HL-60 (cell line): ENCODE measurements at regions not wholly inside any gene's neighbourhood (a gene's known extent, or its start where the extent isn't known, plus 50 kb on each side); places are given as distances from the start of the nearest gene placed in this dataset.
A peak's percentile ranks its signal among the peaks of the same experiment; 100 is the strongest.

Experiments used
- DNase-seq, 2 experiments: peaks; one replicate each; pipeline ENCODE4 v3.0.0-alpha.2; 2010 to 2020; ENCODE audit warnings: low read depth in 1 of 2, low spot score in 1 of 2
- H3K27ac ChIP-seq: fragments of 250-450 bp; sonication (Bioruptor Pico); replicated peaks from 2 replicates; pipeline ENCODE4 v1.5.1; 2020; ENCODE audit warnings: mild to moderate bottlenecking, moderate library complexity
- H3K27me3 ChIP-seq: fragments of 250-450 bp; sonication (Bioruptor Pico); 2 replicates; pipeline ENCODE4 v1.5.1; 2021; ENCODE audit warnings: mild to moderate bottlenecking, moderate library complexity; ENCODE audit not compliant: insufficient read depth, poor library complexity, severe bottlenecking
- H3K4me3 ChIP-seq: replicated peaks from 2 replicates; pipeline ENCODE4 v1.5.1; 2011; ENCODE audit warnings: mild to moderate bottlenecking, control low read depth, low read length; ENCODE audit not compliant: insufficient read depth
- CTCF ChIP-seq: IDR thresholded peaks from one replicate; pipeline ENCODE4 v1.5.1; 2011; ENCODE audit warnings: low read length, control low read depth, inconsistent platforms; ENCODE audit not compliant: insufficient read depth
- GABPA ChIP-seq: IDR thresholded peaks from 2 replicates; pipeline ENCODE4 v1.6.1; 2012; ENCODE audit warnings: low read depth
- POLR2AphosphoS5 ChIP-seq: IDR thresholded peaks from 2 replicates; pipeline ENCODE4 v1.6.1; 2012; ENCODE audit warnings: low read depth
- SPI1 ChIP-seq: IDR thresholded peaks from 2 replicates; pipeline ENCODE4 v1.6.1; 2012; ENCODE audit warnings: low read depth, mild to moderate bottlenecking, borderline replicate concordance
- TF ChIP-seq, protein P1 (sequence below): IDR thresholded peaks from 2 replicates; pipeline ENCODE4 v1.6.1; 2012; ENCODE audit warnings: low read depth; ENCODE audit not compliant: insufficient replicate concordance

DNA sequence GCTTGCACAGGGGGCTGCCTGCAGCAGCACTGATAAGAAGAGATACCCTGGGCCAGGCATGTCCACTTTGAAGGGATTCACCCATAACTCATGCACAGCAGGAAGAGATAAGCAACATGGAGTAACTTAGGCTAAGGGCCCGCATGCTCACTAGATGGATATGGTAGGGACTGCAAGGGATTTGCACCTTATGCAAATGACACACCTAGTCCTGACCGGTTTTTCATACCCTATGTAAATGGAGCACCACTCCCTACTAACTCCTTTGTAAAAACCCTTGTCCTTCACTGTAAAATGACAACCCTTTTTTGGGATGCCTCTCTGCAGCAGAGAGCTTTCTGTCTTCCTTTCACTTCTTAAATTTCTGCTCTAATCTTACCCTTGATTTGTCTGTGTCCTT is 658.9 kb upstream of the CCDC179 start:
- no peak for DNase-seq
- TF ChIP-seq SPI1: no peak

DNA sequence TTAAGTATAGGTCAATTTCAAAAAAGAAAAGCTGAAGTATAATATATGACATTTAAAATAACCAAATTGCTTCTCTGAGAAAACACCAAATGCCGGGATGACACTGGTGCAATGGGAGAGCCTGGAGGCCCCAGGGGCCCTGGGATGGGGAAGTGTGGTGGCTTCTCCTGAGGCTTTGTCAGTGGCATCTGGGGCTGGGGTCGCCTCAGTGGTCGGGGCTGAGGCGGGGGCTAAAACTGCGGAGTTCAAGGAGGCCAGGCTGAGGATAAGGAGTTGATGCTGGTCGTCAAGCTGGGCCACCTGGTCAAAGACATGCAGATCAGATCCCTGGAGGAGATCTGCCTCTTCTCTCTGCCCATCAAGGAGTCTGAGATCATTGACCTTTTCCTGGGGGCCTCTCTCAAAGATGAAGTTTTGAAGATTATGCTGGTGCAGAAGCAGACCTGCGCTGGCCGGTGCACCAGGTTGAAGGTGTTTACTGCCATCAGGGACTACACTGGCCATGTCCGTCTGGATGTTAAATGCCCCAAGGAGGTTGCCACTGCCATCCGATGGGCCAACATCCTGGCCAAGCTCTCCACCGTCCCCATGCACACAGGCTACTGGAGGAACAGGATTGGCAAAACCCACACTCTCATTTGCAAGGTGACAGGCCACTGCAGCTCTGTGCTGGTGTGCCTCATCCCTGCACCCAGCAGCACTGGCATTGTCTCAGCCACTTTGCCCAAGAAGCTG is 660.1 kb upstream of the CCDC179 start:
- TF ChIP-seq SPI1 (no peak), CTCF (no peak), GABPA (no peak), POLR2AphosphoS5 (no peak)
- TF ChIP-seq, protein P1, sequence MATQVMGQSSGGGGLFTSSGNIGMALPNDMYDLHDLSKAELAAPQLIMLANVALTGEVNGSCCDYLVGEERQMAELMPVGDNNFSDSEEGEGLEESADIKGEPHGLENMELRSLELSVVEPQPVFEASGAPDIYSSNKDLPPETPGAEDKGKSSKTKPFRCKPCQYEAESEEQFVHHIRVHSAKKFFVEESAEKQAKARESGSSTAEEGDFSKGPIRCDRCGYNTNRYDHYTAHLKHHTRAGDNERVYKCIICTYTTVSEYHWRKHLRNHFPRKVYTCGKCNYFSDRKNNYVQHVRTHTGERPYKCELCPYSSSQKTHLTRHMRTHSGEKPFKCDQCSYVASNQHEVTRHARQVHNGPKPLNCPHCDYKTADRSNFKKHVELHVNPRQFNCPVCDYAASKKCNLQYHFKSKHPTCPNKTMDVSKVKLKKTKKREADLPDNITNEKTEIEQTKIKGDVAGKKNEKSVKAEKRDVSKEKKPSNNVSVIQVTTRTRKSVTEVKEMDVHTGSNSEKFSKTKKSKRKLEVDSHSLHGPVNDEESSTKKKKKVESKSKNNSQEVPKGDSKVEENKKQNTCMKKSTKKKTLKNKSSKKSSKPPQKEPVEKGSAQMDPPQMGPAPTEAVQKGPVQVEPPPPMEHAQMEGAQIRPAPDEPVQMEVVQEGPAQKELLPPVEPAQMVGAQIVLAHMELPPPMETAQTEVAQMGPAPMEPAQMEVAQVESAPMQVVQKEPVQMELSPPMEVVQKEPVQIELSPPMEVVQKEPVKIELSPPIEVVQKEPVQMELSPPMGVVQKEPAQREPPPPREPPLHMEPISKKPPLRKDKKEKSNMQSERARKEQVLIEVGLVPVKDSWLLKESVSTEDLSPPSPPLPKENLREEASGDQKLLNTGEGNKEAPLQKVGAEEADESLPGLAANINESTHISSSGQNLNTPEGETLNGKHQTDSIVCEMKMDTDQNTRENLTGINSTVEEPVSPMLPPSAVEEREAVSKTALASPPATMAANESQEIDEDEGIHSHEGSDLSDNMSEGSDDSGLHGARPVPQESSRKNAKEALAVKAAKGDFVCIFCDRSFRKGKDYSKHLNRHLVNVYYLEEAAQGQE: no peak
- no peak for DNase-seq
- no peak overlapping the region for H3K27ac ChIP-seq

More for the DNA sequence above, 658.9 kb upstream of the CCDC179 start:
- H3K27ac ChIP-seq: no peak overlapping the region
- no peak overlapping the region for H3K4me3 ChIP-seq
- H3K27me3 ChIP-seq: no peaks in the 10 kb centered on the region

GRCh38 chr11:23536907-23537306 is 676.6 kb upstream of the CCDC179 start:
- DNase-seq: no peak
- H3K27ac ChIP-seq: no peak overlapping the region

More for the DNA sequence above, 660.1 kb upstream of the CCDC179 start:
- no peak overlapping the region for H3K4me3 ChIP-seq
- no peaks in the 10 kb centered on the region for H3K27me3 ChIP-seq

More at GRCh38 chr11:23536907-23537306, 676.6 kb upstream of the CCDC179 start:
- H3K27me3 ChIP-seq: no peaks in the 10 kb centered on the region
- TF ChIP-seq GABPA: no peak
- TF ChIP-seq, protein P1: no peak
- no peak for TF ChIP-seq POLR2AphosphoS5
- TF ChIP-seq SPI1: peak; percentile 76
- no peak for TF ChIP-seq CTCF
- no peak overlapping the region for H3K4me3 ChIP-seq
